SK-N-MC (cell line): ENCODE measurements at regions not wholly inside any gene's neighbourhood (a gene's known extent, or its start where the extent isn't known, plus 50 kb on each side); places are given as distances from the start of the nearest gene placed in this dataset.

ENCODE experiments used
- EZH2 ChIP-seq: fragments of 200-600 bp; sonication (generic); IDR thresholded peaks from one replicate; pipeline ENCODE4 v1.6.1; 2017; ENCODE audit warnings: antibody characterized with exemption
- FOXP2 ChIP-seq: optimal IDR thresholded peaks from 2 replicates; pipeline ENCODE3; 2011; ENCODE audit warnings: mild to moderate bottlenecking, moderate library complexity; ENCODE audit not compliant: insufficient read depth; ENCODE audit errors: extremely low read length, control extremely low read depth
- POLR2AphosphoS5 ChIP-seq: IDR thresholded peaks from 2 replicates; pipeline ENCODE4 v1.6.1; 2012; ENCODE audit warnings: mild to moderate bottlenecking, low read depth, low read length, borderline replicate concordance

- TF ChIP-seq POLR2AphosphoS5 (no peak), FOXP2 (no peak), EZH2 (no peak)
Observed at GRCh38 chr22:35195226-35195625, 62.1 kb upstream of the HMGXB4 start.
